Upper lobe of right lung (tissue), 1 donor: ENCODE measurements at regions not wholly inside any gene's neighbourhood (a gene's known extent, or its start where the extent isn't known, plus 50 kb on each side); places are given as distances from the start of the nearest gene placed in this dataset.

Source experiments
- ATAC-seq: fragments of 200-7000 bp; cut with Tn5 transposase; one replicate; pipeline ENCODE4 v1.9.1; 2020; ENCODE audit warnings: mild to moderate bottlenecking, moderate library complexity
- DNase-seq: peaks from one replicate; pipeline ENCODE4 v3.0.0-alpha.2; 2020
- H3K27ac ChIP-seq: fragments of 200-600 bp; one replicate; pipeline ENCODE4 v1.8.0; 2022
- H3K27me3 ChIP-seq: fragments of 200-600 bp; one replicate; pipeline ENCODE4 v1.8.0; 2022; ENCODE audit warnings: mild to moderate bottlenecking
- H3K36me3 ChIP-seq: fragments of 200-600 bp; one replicate; pipeline ENCODE4 v1.8.0; 2022
- H3K4me1 ChIP-seq: fragments of 200-600 bp; one replicate; pipeline ENCODE4 v1.8.0; 2022
- H3K4me3 ChIP-seq: fragments of 200-600 bp; one replicate; pipeline ENCODE4 v1.8.0; 2022; ENCODE audit warnings: mild to moderate bottlenecking
- H3K9me3 ChIP-seq: fragments of 200-600 bp; one replicate; pipeline ENCODE4 v1.8.0; 2022
- CTCF ChIP-seq: fragments of 200-600 bp; IDR thresholded peaks from one replicate; pipeline ENCODE4 v1.8.0; 2022; ENCODE audit warnings: antibody characterized with exemption
- intact Hi-C: fragments of 100-400 bp; cut with DNase I; formaldehyde crosslinking; loops from one replicate; pipeline ENCODE4 v1.11.0; 2022
- donor health status: DM: no; HTN: yes; CAD: no; lungs with severe emphysema.

- Histone ChIP-seq H3K4me3 (no peak overlapping the region), H3K27ac (no peak overlapping the region), H3K36me3 (no peaks in the 10 kb centered on the region), H3K9me3 (no peaks in the 10 kb centered on the region), H3K27me3 (no peaks in the 10 kb centered on the region), H3K4me1 (no peaks in the 10 kb centered on the region)
- TF ChIP-seq CTCF = no peak
- DNase-seq = no peak
- intact Hi-C loops = no loop called here
- no peak for ATAC-seq
These were observed 279.5 kb downstream of the POU4F1 start for GRCh38 chr13:78323848-78324247.

DNA sequence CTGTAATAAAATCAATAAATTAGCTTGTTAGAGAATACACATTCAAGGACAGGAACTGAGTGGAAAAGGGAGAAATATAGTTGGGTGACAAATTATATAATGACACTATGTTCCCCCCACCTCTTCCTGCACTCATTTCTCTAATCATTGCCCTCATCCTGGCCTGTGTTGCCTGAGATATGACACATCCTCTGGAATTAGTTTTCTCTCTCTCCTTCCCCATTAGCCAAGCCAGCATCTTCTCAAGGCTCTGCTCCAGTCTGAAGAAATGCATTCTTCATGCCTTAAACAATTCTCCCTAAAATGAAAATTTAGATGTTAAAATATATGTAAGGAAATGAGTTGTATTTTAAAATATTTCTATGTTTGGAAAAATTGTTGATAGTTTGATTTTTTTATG lies 280.3 kb downstream of the POU4F1 start:
- Histone ChIP-seq H3K9me3 (no peaks in the 10 kb centered on the region), H3K27ac (no peak overlapping the region), H3K27me3 (no peaks in the 10 kb centered on the region), H3K36me3 (no peaks in the 10 kb centered on the region), H3K4me3 (no peak overlapping the region), H3K4me1 (no peaks in the 10 kb centered on the region)
- no peak for DNase-seq
- no peak for TF ChIP-seq CTCF
- intact Hi-C loops = no loop called here
- ATAC-seq = no peak

- TF ChIP-seq CTCF = no peak
- ATAC-seq = no peak
- no peak overlapping the region for H3K27ac ChIP-seq
- DNase-seq = no peak
- no peaks in the 10 kb centered on the region for H3K9me3 ChIP-seq
- H3K4me3 ChIP-seq = no peak overlapping the region
- intact Hi-C loops = no loop called here
- no peaks in the 10 kb centered on the region for H3K4me1 ChIP-seq
- no peaks in the 10 kb centered on the region for H3K36me3 ChIP-seq
- H3K27me3 ChIP-seq = no peaks in the 10 kb centered on the region
These were observed 284.2 kb downstream of the POU4F1 start for GRCh38 chr13:78319101-78319627.

GRCh38 chr13:78317030-78317429 lies 286.3 kb downstream of the POU4F1 start:
- Histone ChIP-seq H3K27ac (no peak overlapping the region), H3K9me3 (no peaks in the 10 kb centered on the region), H3K4me1 (no peaks in the 10 kb centered on the region), H3K4me3 (no peak overlapping the region), H3K27me3 (no peaks in the 10 kb centered on the region), H3K36me3 (no peaks in the 10 kb centered on the region)
- intact Hi-C loops = no loop called here
- ATAC-seq (no peak), DNase-seq (no peak)
- peak; percentile 45 for TF ChIP-seq CTCF

GRCh38 chr13:78309497-78310180 lies 293.7 kb downstream of the POU4F1 start:
- H3K9me3 ChIP-seq = no peaks in the 10 kb centered on the region
- DNase-seq (no peak), ATAC-seq (no peak)
- H3K4me3 ChIP-seq = no peak overlapping the region
- H3K36me3 ChIP-seq = no peaks in the 10 kb centered on the region
- intact Hi-C loops = no loop called here
- H3K4me1 ChIP-seq = no peaks in the 10 kb centered on the region
- H3K27me3 ChIP-seq = no peaks in the 10 kb centered on the region
- TF ChIP-seq CTCF = no peak
- no peak overlapping the region for H3K27ac ChIP-seq
